T47D (cell line): ENCODE measurements at regions not wholly inside any gene's neighbourhood (a gene's known extent, or its start where the extent isn't known, plus 50 kb on each side); places are given as distances from the start of the nearest gene placed in this dataset.

ENCODE experiments used
- DNase-seq, 2 experiments: peaks; one replicate each; pipeline versions ENCODE4 v3.0.0 to v3.0.0-alpha.2; 2011 to 2012; ENCODE audit warnings: low read depth in 1 of 2, low spot score in 1 of 2
- JUND ChIP-seq: IDR thresholded peaks from 2 replicates; pipeline ENCODE4 v1.6.1; 2012; ENCODE audit warnings: low read depth
- in situ Hi-C: cut with HindIII; loops from 2 replicates; pipeline ENCODE4 v1.10.0; 2016; ENCODE audit warnings: low sequenced_read_pairs, low pct_unique_long_range_greater_than_20kb

DNA sequence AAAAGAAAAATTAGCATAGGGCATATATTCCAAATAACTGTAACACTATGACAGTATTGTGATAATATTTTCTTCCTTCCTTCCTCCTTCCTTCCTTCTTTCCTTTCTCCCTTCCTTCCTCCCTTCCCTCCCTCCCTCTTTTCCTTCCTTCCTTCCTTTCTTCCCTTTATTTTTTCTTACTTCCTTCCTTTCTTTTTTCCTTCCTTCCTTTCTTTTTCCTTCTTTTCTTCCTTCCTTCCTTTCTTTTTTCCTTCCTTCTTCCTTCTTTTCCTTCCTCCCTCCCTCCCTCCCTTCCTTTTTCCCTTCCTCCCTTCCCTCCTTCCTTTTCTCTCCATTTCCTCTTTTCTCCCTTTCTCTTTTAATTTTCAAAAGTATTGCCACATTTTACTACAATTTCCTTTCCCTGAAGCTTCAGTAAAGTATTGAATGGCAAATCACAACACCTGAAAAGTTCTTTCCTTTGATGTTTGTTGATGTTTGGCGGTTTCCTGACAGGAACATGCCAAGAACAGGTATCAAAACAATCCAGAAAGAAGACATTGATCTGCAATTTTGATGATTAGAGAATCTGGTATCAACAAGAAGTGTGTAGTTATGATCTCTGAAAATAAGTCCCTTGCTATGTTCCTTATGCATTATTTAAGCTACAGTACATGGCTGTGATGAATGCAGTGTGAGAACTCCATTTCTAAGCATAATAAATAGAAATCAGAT lies 253.1 kb upstream of the EDIL3 start:
- in situ Hi-C loops: no loop called here
- DNase-seq: no peak
- no peak for TF ChIP-seq JUND

- no peak for TF ChIP-seq JUND
- DNase-seq: no peak
Measured at GRCh38 chr5:84635235-84636055, 250.8 kb upstream of the EDIL3 start.

GRCh38 chr5:84634256-84634655 lies 249.6 kb upstream of the EDIL3 start:
- no peak for DNase-seq
- TF ChIP-seq JUND: no peak
- in situ Hi-C loops: no loop called here

More at GRCh38 chr5:84635235-84636055, 250.8 kb upstream of the EDIL3 start:
- in situ Hi-C loops: no loop called here

- no peak for DNase-seq
- TF ChIP-seq JUND: no peak
- in situ Hi-C loops: no loop called here
Measured at GRCh38 chr5:84632418-84632817, 247.7 kb upstream of the EDIL3 start.

DNA sequence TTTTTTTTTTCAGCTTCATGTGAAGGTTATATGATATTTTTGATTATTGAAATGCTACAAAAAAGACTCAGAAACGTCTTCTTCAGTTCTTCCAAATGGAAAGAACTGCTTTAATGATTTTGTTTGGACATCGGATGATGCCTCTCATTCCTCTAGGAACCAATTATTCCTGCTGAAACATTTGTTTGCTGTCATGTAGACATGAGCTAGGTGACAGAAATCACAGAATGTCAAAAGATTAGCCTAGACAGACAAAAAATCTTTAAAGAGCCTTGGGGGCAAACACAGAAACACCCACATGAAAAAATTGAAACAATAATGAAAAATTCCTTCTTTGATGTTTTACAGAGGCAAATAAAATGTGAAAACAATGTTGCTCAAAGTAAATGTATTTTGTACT lies 244.2 kb upstream of the EDIL3 start:
- DNase-seq: no peak
- in situ Hi-C loops: no loop called here
- TF ChIP-seq JUND: no peak

GRCh38 chr5:84623019-84623418 lies 238.3 kb upstream of the EDIL3 start:
- TF ChIP-seq JUND: no peak
- in situ Hi-C loops: no loop called here
- DNase-seq: no peak

DNA sequence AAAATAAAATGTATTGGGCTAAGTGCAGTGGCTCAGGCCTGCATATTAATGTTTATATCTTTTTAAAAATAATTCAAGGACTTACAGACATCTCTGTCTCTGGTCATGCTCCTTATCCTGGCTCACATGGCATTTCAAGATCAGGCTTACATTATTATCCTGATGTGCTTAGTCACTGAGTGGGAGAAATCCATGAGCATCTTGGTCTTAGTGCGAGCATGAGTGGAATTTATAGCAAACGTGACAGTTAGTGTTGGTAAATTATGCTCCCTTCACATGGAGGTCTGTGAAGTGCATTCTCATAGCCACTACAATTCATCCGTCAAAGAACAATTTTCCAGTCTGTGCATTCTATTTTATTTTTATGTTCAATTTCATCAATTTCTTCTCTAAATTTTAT lies 237.8 kb upstream of the EDIL3 start:
- no peak for TF ChIP-seq JUND
- no peak for DNase-seq
- in situ Hi-C loops: no loop called here

DNA sequence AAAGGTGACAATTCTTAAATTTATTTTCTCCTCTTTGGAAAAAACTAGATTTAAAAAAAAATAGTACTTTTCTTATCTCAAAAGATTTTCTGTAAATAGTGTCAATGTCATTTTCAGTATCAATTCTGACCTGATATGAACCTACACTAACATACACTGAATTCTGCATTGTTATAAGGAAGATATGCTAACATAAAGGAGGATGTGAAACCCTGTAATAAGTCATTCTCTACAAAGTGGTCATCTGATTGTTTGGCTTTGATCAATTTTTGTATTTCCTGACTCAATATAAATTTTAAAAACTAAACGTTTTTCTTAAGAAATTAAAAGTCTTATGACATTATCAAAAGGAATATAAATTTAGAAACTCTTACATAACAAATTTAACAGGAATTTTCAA lies 233.6 kb upstream of the EDIL3 start:
- no peak for DNase-seq
- no peak for TF ChIP-seq JUND
- in situ Hi-C loops: no loop called here

DNA sequence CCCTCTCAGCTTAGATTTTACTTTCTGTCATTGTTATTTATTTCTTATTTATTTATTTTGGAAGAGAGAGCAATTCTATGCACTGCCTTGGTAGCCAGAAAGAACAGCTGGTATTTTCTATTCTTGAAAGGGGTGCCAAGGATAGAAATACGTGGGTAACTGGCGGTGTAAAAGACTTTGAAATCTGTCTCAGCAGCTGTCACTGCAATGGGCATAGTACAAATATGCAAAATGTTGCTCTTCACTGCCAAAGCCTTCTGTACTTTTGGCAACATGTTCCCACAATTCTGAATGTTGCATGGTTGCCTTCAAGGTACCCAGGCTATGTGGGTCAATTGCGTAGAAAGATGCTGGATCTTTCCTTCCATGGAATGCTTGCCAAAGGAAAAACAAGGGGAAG lies 230.2 kb upstream of the EDIL3 start:
- no peak for DNase-seq
- in situ Hi-C loops: no loop called here
- TF ChIP-seq JUND: no peak

DNA sequence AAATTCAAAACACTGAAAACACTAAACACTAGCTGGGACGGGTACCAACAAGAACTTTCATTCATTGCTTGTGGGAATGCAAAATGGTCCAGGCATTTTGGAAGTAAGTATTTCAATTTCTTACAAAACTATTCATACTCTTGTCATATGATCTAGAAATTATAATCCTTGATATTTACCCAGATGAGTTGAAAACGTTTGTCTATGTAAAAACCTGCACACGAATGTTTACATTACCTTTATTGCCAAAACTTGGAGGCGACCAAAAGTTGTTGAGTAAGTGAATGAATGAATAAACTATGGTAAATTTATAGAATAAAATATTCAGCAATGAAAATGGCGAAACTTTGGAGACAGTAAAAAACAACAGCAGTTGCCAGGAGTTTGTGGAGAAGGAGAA lies 222.1 kb upstream of the EDIL3 start:
- in situ Hi-C loops: no loop called here
- no peak for DNase-seq
- no peak for TF ChIP-seq JUND

DNA sequence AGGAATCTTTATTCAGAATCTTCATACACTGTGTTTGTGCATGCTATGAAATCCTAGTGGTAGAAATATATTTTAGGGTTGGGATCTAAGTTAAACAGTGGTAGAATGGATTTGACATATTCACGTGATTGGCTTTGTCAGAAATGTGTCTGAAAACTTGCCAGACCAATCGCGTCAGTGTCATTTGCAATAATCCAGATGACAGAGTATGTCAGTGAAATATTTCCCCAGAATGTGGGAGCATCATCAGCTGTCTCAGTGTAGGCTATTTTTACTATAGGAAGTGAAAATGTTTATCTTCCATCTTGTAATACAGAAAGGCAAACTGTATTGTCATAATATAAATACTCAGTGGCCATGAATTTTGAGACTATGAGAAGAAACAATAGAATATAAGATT lies 220.6 kb upstream of the EDIL3 start:
- no peak for TF ChIP-seq JUND
- in situ Hi-C loops: no loop called here
- DNase-seq: no peak

- in situ Hi-C loops: no loop called here
- DNase-seq: no peak
- TF ChIP-seq JUND: no peak
Measured at GRCh38 chr5:84603568-84604185, 219.0 kb upstream of the EDIL3 start.

DNA sequence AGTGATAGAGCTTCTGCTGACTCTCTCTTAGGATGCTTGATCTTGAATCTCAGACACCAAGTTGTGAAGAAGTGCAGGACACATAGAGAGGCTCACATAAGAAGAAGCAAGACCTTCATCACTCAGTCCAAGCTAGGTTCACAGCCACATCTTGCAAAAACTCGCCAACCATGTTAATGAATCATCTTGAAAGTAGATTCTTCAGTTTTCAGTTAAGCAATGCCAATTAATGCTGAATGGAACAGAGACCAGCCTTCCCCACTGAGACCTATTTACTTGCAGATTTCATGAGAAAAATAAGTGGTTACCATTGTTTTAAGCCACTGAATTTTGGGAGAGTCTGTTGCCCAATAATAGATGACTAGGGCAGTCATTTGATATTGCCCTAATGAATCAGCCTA lies 217.7 kb upstream of the EDIL3 start:
- TF ChIP-seq JUND: no peak
- no peak for DNase-seq
- in situ Hi-C loops: no loop called here
